GM12891 (cell line): ENCODE measurements at regions not wholly inside any gene's neighbourhood (a gene's known extent, or its start where the extent isn't known, plus 50 kb on each side); places are given as distances from the start of the nearest gene placed in this dataset.

ENCODE experiments used
- PAX5 ChIP-seq: IDR thresholded peaks from 2 replicates; pipeline ENCODE4 v1.6.1; 2011; ENCODE audit warnings: low read length, moderate library complexity, mild to moderate bottlenecking; ENCODE audit not compliant: insufficient read depth, severe bottlenecking
- POLR2A ChIP-seq: IDR thresholded peaks from 2 replicates; pipeline ENCODE4 v1.6.1; 2011; ENCODE audit warnings: low read depth, low read length, control low read depth

- TF ChIP-seq POLR2A (no peak), PAX5 (no peak)
Measured at GRCh38 chr15:66927201-66928077, 138.0 kb upstream of the SMAD3 start.
